ENCODE measurements at regions not wholly inside any gene's neighbourhood (a gene's known extent, or its start where the extent isn't known, plus 50 kb on each side); places are given as distances from the start of the nearest gene placed in this dataset.

DNA sequence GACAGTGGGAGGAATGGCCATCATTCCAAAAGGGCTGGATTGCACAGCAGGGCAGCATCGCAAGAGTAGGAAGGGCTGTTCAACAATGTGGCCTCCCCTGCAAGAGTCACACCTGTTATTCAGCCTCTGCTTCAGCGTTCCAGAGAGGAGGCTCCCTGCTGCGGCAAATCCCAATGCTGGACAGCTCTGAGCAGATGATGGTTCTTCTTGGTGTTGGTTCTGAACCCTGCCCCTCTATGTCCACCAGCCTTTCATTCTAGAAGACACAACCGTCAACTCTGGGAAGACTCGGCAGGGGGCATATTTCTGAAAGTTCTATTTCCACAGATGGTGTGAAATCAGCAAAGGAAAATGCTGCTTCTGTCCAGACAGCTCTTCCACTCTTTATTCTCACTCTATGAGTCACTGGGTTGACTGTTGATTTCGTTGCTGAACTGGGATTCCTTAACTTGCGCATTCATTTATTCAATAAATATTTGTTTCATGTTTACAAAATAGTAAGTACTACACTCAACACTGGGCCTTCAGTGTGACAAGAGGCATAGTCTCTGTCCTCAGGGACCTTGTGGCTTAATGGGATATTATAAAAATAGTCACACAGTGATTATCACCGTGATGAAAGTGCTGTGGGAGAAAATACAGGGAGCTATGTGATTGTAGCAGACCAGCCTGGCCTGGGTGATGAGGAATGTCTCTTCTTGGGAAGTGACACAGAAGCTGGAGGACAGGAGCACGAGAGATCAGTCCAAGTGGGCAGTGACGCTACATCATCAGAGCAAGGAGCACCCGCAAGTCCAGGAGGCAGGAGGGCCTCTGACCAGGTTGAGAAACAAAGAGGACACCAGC lies 260.3 kb downstream of the SIPA1L2 start:
- no peaks in the 10 kb centered on the region for H3K79me2 ChIP-seq (ENCODE audit: insufficient read depth)
- H3K9ac ChIP-seq = no peak overlapping the region
- H3K27me3 ChIP-seq (ENCODE audit: insufficient read depth) = no peaks in the 10 kb centered on the region
- TF ChIP-seq, protein P1, sequence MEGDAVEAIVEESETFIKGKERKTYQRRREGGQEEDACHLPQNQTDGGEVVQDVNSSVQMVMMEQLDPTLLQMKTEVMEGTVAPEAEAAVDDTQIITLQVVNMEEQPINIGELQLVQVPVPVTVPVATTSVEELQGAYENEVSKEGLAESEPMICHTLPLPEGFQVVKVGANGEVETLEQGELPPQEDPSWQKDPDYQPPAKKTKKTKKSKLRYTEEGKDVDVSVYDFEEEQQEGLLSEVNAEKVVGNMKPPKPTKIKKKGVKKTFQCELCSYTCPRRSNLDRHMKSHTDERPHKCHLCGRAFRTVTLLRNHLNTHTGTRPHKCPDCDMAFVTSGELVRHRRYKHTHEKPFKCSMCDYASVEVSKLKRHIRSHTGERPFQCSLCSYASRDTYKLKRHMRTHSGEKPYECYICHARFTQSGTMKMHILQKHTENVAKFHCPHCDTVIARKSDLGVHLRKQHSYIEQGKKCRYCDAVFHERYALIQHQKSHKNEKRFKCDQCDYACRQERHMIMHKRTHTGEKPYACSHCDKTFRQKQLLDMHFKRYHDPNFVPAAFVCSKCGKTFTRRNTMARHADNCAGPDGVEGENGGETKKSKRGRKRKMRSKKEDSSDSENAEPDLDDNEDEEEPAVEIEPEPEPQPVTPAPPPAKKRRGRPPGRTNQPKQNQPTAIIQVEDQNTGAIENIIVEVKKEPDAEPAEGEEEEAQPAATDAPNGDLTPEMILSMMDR (IDR thresholded peaks at IDR 0.05) = no peak
- H3K9me2 ChIP-seq = no peaks in the 10 kb centered on the region
- H3K4me3 ChIP-seq (ENCODE audit: low read depth in 2 of 2, low read length in 1 of 2) = no peak overlapping the region
- H3K4me2 ChIP-seq = no peak overlapping the region
- WGBS (ENCODE audit: low lambda C conversion rate) = 51% methylated on average over 10 of the region's 11 CpGs
- no peak overlapping the region for H3K27ac ChIP-seq (ENCODE audit: low read depth in 2 of 2, low read length in 1 of 2)
- H3K4me1 ChIP-seq (ENCODE audit: control insufficient read depth in 1 of 2, insufficient read depth in 2 of 2, low read depth in 1 of 2, low read length in 1 of 2) = no peaks in the 10 kb centered on the region; a peak in 1 of 4 replicates
- H3K9me3 ChIP-seq = no peaks in the 10 kb centered on the region
- no peak for DNase-seq
- no peaks in the 10 kb centered on the region for H3K36me3 ChIP-seq (replicated peaks in 1 of 2; ENCODE audit: control insufficient read depth in 1 of 2, insufficient read depth in 2 of 2, low read length in 1 of 2)
- ChIA-PET CTCF (interaction anchor here (0.6 to 1.7 kb wide), 3 partner anchors 9 to 613 kb away, joined by 3 to 4 read pairs (median 3); no protein-coding TSS in a partner anchor), POLR2A (no interaction called here)
- H2AFZ ChIP-seq (ENCODE audit: low read depth) = no peak overlapping the region
- H3F3A ChIP-seq (replicated peaks; ENCODE audit: insufficient read depth) = no peaks in the 10 kb centered on the region
- no peaks in the 10 kb centered on the region for H4K20me1 ChIP-seq (ENCODE audit: insufficient read depth)

DNA sequence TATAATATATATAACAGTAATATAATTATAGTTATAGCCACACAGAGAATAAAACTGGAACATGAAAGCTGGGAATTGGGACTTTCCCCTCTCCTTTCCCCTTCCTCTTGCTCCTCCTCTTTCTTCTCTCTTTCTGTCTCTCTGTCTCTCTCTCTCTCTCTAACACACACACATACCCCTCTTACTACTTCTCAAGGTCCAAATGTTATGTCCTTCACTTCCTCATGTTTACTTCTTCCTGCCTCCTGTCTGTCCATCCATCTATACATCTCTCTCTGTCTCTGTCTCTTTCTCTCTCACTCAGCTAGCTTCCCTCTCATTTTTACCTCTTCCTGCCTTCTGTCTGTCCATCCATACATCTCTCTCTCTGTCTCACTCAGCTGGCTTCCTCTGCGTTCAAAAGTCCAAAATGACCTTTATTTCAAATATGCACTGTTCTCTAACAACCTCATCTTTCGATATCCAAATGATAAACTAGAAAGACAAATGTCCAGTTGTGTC lies 261.1 kb downstream of the SIPA1L2 start:
- TF ChIP-seq NFIC (IDR thresholded peaks at IDR 0.05; ENCODE audit: borderline replicate concordance) = no peak
- TF ChIP-seq FOXJ3 (CRISPR knock-in tag; IDR thresholded peaks at IDR 0.05) = no peak
- TF ChIP-seq SIN3A (IDR thresholded peaks at IDR 0.05; ENCODE audit: borderline replicate concordance, low read depth, low read length) = no peak
- TF ChIP-seq JUND (IDR thresholded peaks at IDR 0.05) = no peak
- TF ChIP-seq, protein P2, sequence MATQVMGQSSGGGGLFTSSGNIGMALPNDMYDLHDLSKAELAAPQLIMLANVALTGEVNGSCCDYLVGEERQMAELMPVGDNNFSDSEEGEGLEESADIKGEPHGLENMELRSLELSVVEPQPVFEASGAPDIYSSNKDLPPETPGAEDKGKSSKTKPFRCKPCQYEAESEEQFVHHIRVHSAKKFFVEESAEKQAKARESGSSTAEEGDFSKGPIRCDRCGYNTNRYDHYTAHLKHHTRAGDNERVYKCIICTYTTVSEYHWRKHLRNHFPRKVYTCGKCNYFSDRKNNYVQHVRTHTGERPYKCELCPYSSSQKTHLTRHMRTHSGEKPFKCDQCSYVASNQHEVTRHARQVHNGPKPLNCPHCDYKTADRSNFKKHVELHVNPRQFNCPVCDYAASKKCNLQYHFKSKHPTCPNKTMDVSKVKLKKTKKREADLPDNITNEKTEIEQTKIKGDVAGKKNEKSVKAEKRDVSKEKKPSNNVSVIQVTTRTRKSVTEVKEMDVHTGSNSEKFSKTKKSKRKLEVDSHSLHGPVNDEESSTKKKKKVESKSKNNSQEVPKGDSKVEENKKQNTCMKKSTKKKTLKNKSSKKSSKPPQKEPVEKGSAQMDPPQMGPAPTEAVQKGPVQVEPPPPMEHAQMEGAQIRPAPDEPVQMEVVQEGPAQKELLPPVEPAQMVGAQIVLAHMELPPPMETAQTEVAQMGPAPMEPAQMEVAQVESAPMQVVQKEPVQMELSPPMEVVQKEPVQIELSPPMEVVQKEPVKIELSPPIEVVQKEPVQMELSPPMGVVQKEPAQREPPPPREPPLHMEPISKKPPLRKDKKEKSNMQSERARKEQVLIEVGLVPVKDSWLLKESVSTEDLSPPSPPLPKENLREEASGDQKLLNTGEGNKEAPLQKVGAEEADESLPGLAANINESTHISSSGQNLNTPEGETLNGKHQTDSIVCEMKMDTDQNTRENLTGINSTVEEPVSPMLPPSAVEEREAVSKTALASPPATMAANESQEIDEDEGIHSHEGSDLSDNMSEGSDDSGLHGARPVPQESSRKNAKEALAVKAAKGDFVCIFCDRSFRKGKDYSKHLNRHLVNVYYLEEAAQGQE (IDR thresholded peaks at IDR 0.05; ENCODE audit: low read depth, low read length) = no peak
- TF ChIP-seq, protein P3, sequence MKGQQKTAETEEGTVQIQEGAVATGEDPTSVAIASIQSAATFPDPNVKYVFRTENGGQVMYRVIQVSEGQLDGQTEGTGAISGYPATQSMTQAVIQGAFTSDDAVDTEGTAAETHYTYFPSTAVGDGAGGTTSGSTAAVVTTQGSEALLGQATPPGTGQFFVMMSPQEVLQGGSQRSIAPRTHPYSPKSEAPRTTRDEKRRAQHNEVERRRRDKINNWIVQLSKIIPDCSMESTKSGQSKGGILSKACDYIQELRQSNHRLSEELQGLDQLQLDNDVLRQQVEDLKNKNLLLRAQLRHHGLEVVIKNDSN (IDR thresholded peaks at IDR 0.05; ENCODE audit: borderline replicate concordance, low read depth) = no peak
- no peak for TF ChIP-seq MXI1 (IDR thresholded peaks at IDR 0.05; ENCODE audit: low read depth, low read length)
- TF ChIP-seq GATA2 (CRISPR knock-in tag; IDR thresholded peaks at IDR 0.05) = no peak
- TF ChIP-seq, protein P1 (IDR thresholded peaks at IDR 0.05) = no peak
- TF ChIP-seq NRF1 (IDR thresholded peaks at IDR 0.05; ENCODE audit: low read depth, low read length) = no peak
- no peak for TF ChIP-seq POLR2AphosphoS5 (IDR thresholded peaks at IDR 0.05; ENCODE audit: low read depth, low read length)
- TF ChIP-seq RCOR1 (IDR thresholded peaks at IDR 0.05; ENCODE audit: low read length) = no peak
- TF ChIP-seq MEF2A (IDR thresholded peaks at IDR 0.05; ENCODE audit: borderline replicate concordance, low read depth) = no peak
- no peak for TF ChIP-seq TEAD4 (IDR thresholded peaks at IDR 0.05; ENCODE audit: borderline replicate concordance, insufficient read depth)
- no peak for DNase-seq
- ChIA-PET POLR2A (no interaction called here), CTCF (interaction anchor here (1.7 kb wide), 1 partner anchor 13 kb away, joined by 4 read pairs; no protein-coding TSS in a partner anchor)
- H3K9ac ChIP-seq = no peak overlapping the region
- no peak overlapping the region for H2AFZ ChIP-seq (ENCODE audit: low read depth)
- no peak overlapping the region for H3K4me2 ChIP-seq
- no peaks in the 10 kb centered on the region for H3K79me2 ChIP-seq (ENCODE audit: insufficient read depth)
- no peaks in the 10 kb centered on the region for H3K9me3 ChIP-seq
- no peak overlapping the region for H3K27ac ChIP-seq (ENCODE audit: low read depth in 2 of 2, low read length in 1 of 2)
- no peaks in the 10 kb centered on the region for H3K9me2 ChIP-seq
- H3K4me1 ChIP-seq (ENCODE audit: control insufficient read depth in 1 of 2, insufficient read depth in 2 of 2, low read depth in 1 of 2, low read length in 1 of 2) = no peaks in the 10 kb centered on the region; a peak in 1 of 4 replicates
- H3K4me3 ChIP-seq (ENCODE audit: low read depth in 2 of 2, low read length in 1 of 2) = no peak overlapping the region
- no peaks in the 10 kb centered on the region for H4K20me1 ChIP-seq (ENCODE audit: insufficient read depth)
- H3F3A ChIP-seq (replicated peaks; ENCODE audit: insufficient read depth) = no peaks in the 10 kb centered on the region
- no peaks in the 10 kb centered on the region for H3K36me3 ChIP-seq (replicated peaks in 1 of 2; ENCODE audit: control insufficient read depth in 1 of 2, insufficient read depth in 2 of 2, low read length in 1 of 2)
- WGBS (ENCODE audit: low lambda C conversion rate) = 56% methylated on average over 2 of the region's 2 CpGs
- H3K27me3 ChIP-seq (ENCODE audit: insufficient read depth) = no peaks in the 10 kb centered on the region

All from SK-N-SH (cell line).